HT1080 (cell line): ENCODE measurements at regions not wholly inside any gene's neighbourhood (a gene's known extent, or its start where the extent isn't known, plus 50 kb on each side); places are given as distances from the start of the nearest gene placed in this dataset.

Experiments
- DNase-seq: peaks from one replicate; pipeline ENCODE4 v3.0.0-alpha.2; 2015; ENCODE audit warnings: low read depth

GRCh38 chr10:1977461-1977860, 240.1 kb upstream of the ADARB2 start:
- DNase-seq, result no peak

- no peak for DNase-seq
These were observed 235.1 kb upstream of the ADARB2 start for GRCh38 chr10:1972406-1972805.

- peak; percentile 76 for DNase-seq
These were observed 231.1 kb upstream of the ADARB2 start for GRCh38 chr10:1968257-1969033.

- DNase-seq, result peak; percentile 23
These were observed 229.5 kb upstream of the ADARB2 start for GRCh38 chr10:1966712-1967376.

- DNase-seq, result no peak
These were observed 227.2 kb upstream of the ADARB2 start for GRCh38 chr10:1964476-1964875.

GRCh38 chr10:1963341-1963740, 226.0 kb upstream of the ADARB2 start:
- no peak for DNase-seq

- DNase-seq, result no peak
These were observed 224.7 kb upstream of the ADARB2 start for GRCh38 chr10:1961989-1962388.

- DNase-seq, result no peak
These were observed 223.7 kb upstream of the ADARB2 start for GRCh38 chr10:1960982-1961381.

- DNase-seq, result peak; percentile 11
These were observed 219.7 kb upstream of the ADARB2 start for GRCh38 chr10:1957057-1957456.

GRCh38 chr10:1954300-1954699, 217.0 kb upstream of the ADARB2 start:
- DNase-seq, result no peak

GRCh38 chr10:1952126-1953095, 215.1 kb upstream of the ADARB2 start:
- no peak for DNase-seq

- DNase-seq, result no peak
These were observed 213.6 kb upstream of the ADARB2 start for GRCh38 chr10:1950803-1951495.

GRCh38 chr10:1947464-1948003, 210.2 kb upstream of the ADARB2 start:
- no peak for DNase-seq

- no peak for DNase-seq
These were observed 207.2 kb upstream of the ADARB2 start for GRCh38 chr10:1944487-1944886.

GRCh38 chr10:1942478-1942877, 205.2 kb upstream of the ADARB2 start:
- no peak for DNase-seq

- DNase-seq, result no peak
These were observed 201.7 kb upstream of the ADARB2 start for GRCh38 chr10:1939016-1939415.

- no peak for DNase-seq
These were observed 201.0 kb upstream of the ADARB2 start for GRCh38 chr10:1938317-1938716.

- no peak for DNase-seq
These were observed 198.6 kb upstream of the ADARB2 start for GRCh38 chr10:1935912-1936311.

- DNase-seq, result no peak
These were observed 195.9 kb upstream of the ADARB2 start for GRCh38 chr10:1933215-1933614.

- no peak for DNase-seq
These were observed 195.4 kb upstream of the ADARB2 start for GRCh38 chr10:1932692-1933094.

- DNase-seq, result no peak
These were observed 191.3 kb upstream of the ADARB2 start for GRCh38 chr10:1928606-1929005.
